Mesodermal cell (in vitro differentiated cells): ENCODE measurements at regions not wholly inside any gene's neighbourhood (a gene's known extent, or its start where the extent isn't known, plus 50 kb on each side); places are given as distances from the start of the nearest gene placed in this dataset.
A peak's percentile ranks its signal among the peaks of the same experiment; 100 is the strongest.

ENCODE experiments used
- H3K27ac ChIP-seq: 2 replicates; pipeline ENCODE4 v1.7.0; 2013; ENCODE audit warnings: mild to moderate bottlenecking, low read depth, low read length, moderate library complexity; ENCODE audit not compliant: severe bottlenecking
- H3K36me3 ChIP-seq: 2 replicates; pipeline ENCODE4 v1.7.1; 2013; ENCODE audit warnings: mild to moderate bottlenecking, low read length, moderate library complexity; ENCODE audit not compliant: control insufficient read depth, insufficient read depth
- H3K4me1 ChIP-seq: one replicate; pipeline ENCODE4 v1.7.1; 2013; ENCODE audit warnings: mild to moderate bottlenecking, low read length; ENCODE audit not compliant: insufficient read depth, control insufficient read depth, poor library complexity, severe bottlenecking
- H3K4me3 ChIP-seq: 2 replicates; pipeline ENCODE4 v1.7.0; 2013; ENCODE audit warnings: low read length, control low read depth, mild to moderate bottlenecking; ENCODE audit not compliant: insufficient read depth, poor library complexity, severe bottlenecking; ENCODE audit errors: extremely low read depth
- H3K9me3 ChIP-seq: 2 replicates; pipeline ENCODE4 v1.7.1; 2013; ENCODE audit warnings: mild to moderate bottlenecking, low read length, moderate library complexity; ENCODE audit not compliant: control insufficient read depth
- WGBS, 2 experiments: methylation state at CpG; one replicate each; pipeline ENCODE4 v1.1.5; 2013; ENCODE audit warnings: missing lambda C conversion rate in 2 of 2; ENCODE audit not compliant: insufficient coverage in 2 of 2; 5-methylcytosine and 5-hydroxymethylcytosine counted together

GRCh38 chr5:122697191-122697590 is 77.7 kb upstream of the SNX2 start:
- Histone ChIP-seq H3K27ac (no peak overlapping the region), H3K9me3 (no peaks in the 10 kb centered on the region), H3K36me3 (no peaks in the 10 kb centered on the region), H3K4me3 (no peak overlapping the region), H3K4me1 (no peaks in the 10 kb centered on the region)
- no CpG with 5 or more reads among the region's 2 CpGs for WGBS, 2 experiments

DNA sequence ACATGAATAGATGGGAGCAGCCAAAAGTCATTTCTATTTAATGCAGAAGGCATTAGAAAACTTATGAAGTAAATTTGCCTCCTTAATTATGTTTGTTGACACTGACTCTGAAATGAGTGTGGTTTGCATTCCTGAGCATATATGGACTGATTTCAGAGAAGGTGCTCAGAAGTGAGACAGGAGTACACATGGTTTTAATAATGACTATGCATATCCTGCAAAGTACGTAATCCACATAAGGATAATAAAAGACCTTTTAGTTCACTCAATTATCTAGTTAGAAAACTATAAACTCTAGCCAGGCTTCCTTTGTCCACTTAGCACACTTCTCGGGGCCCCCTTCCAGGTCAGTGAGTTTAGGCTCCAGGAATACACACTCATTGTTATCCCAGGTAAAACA is 75.7 kb upstream of the SNX2 start:
- H3K36me3 ChIP-seq, result no peaks in the 10 kb centered on the region
- H3K4me3 ChIP-seq, result no peak overlapping the region
- no peak overlapping the region for H3K27ac ChIP-seq
- 80 to 100% methylated on average over 1 to 2 of the region's 2 CpGs for WGBS, 2 experiments
- H3K9me3 ChIP-seq, result no peaks in the 10 kb centered on the region
- no peaks in the 10 kb centered on the region for H3K4me1 ChIP-seq

- Histone ChIP-seq H3K36me3 (no peaks in the 10 kb centered on the region), H3K4me1 (peaks cover 15% of the 10 kb centered on the region), H3K9me3 (no peaks in the 10 kb centered on the region), H3K27ac (no peak overlapping the region), H3K4me3 (no peak overlapping the region)
- WGBS, 2 experiments, result 85 to 100% methylated on average over 2 to 3 of the region's 8 CpGs
These were observed 73.0 kb upstream of the SNX2 start for GRCh38 chr5:122701640-122702523.

DNA sequence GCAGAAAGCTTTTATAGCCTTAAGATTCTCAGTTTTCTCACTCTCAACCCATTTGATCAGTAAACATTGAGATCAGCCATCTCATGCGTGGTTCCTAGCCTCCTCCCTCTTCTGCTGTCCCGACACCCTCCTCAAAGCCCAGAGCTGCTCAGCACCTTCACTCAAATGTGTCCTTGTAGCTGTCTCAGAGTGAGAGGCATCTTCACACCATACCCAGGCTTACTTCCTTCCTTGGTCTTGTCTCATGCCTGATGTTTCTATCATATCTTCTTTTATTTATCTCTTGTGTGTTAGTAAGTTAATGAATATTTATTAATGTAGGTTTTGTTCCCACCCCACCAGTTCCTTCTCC is 72.4 kb upstream of the SNX2 start:
- Histone ChIP-seq H3K4me1 (peaks cover 15% of the 10 kb centered on the region), H3K27ac (no peak overlapping the region), H3K9me3 (no peaks in the 10 kb centered on the region), H3K4me3 (no peak overlapping the region), H3K36me3 (no peaks in the 10 kb centered on the region)
- WGBS, 2 experiments, result 87 to 100% methylated on average over 1 to 2 of the region's 2 CpGs

- Histone ChIP-seq H3K27ac (no peak overlapping the region), H3K9me3 (no peaks in the 10 kb centered on the region), H3K4me3 (no peak overlapping the region), H3K36me3 (no peaks in the 10 kb centered on the region), H3K4me1 (peaks cover 15% of the 10 kb centered on the region)
- WGBS, 2 experiments, result 85 to 96% methylated on average over 4 of the region's 4 CpGs
These were observed 71.7 kb upstream of the SNX2 start for GRCh38 chr5:122703203-122703602.

DNA sequence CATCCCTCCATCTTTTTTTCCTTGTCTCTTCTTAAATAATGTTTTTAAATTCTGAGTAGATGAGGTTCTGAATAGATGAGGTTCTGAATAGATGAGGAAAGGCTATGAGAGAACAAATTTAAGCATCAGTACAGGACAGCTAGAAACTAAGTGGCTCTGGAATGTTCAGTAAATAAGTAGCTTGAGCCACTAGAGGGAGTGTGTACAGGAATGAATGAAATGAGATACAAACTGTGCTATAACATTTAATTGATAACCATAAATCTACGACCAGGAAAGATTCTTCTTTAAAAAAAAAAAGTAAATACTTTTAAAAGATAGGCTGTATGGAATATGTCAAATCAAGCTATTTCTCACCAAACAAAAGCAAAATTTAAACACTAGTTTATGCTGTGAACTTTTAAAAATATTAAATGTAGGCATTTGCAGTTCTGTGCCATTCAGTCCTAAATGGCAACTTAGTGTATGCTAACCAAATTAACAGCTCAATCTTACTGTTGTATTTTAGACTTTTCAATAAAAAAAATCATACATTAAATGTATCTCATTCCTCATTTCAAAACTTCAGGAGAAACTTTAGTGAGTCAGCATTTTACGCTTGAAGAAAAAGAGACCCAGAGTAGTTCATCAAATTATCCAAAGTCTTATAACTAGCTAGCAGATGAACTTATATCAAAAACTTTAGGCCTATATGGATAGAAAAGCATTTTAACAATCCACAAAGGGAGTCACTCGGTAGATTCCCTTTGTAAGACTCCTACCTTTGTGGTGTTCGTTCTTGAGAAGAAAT is 70.4 kb upstream of the SNX2 start:
- Histone ChIP-seq H3K9me3 (no peaks in the 10 kb centered on the region), H3K27ac (no peak overlapping the region), H3K4me1 (peaks cover 15% of the 10 kb centered on the region), H3K36me3 (no peaks in the 10 kb centered on the region), H3K4me3 (no peak overlapping the region)
- 100% methylated on average over 2 to 3 of the region's 4 CpGs for WGBS, 2 experiments

- no CpG with 5 or more reads among the region's 1 CpG for WGBS, 2 experiments
- Histone ChIP-seq H3K36me3 (no peaks in the 10 kb centered on the region), H3K4me3 (no peak overlapping the region), H3K4me1 (peaks cover 15% of the 10 kb centered on the region), H3K9me3 (no peaks in the 10 kb centered on the region), H3K27ac (peak overlapping the region; percentile 68)
These were observed 69.0 kb upstream of the SNX2 start for GRCh38 chr5:122705851-122706250.

DNA sequence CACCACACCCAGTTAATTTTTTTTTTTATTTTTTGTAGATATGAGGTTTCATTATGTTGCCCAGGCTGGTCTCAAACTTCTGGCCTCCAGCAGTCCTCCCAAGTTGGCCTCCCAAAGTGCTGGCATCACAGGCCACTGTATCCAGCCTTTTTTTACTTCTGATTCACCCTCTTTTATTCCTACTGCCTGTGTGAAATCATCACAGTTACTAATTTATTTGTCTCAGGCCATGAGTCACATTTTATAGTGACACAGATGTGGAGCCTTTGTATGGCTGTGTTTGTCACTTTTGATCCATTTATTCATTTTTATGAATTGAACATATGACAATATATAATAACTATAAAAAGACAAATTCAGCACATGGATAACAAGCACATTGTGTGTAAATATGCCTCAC is 67.1 kb upstream of the SNX2 start:
- H3K9me3 ChIP-seq, result no peaks in the 10 kb centered on the region
- H3K36me3 ChIP-seq, result no peaks in the 10 kb centered on the region
- H3K4me1 ChIP-seq, result peaks cover 15% of the 10 kb centered on the region
- no peak overlapping the region for H3K4me3 ChIP-seq
- no peak overlapping the region for H3K27ac ChIP-seq

DNA sequence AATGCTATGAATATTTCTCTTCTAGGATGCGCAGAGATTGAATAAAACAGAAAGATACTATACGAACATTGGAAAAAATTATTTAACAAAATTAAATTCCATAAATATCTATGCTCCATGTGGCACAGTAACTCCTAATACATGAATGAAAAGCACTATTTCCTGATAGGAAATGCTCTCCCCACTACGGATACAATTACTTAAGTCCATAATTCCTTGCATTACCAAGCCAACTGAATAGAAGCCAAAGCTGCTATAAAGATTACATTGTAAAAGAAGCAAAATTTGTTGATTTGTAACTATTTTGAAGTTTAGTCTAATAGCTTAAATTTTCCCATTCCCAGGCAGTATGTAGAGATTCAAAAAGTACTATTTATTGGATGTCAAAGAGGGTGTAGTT is 61.8 kb upstream of the SNX2 start:
- peaks cover 4% of the 10 kb centered on the region for H3K4me1 ChIP-seq
- no peak overlapping the region for H3K27ac ChIP-seq
- H3K9me3 ChIP-seq, result no peaks in the 10 kb centered on the region
- H3K36me3 ChIP-seq, result no peaks in the 10 kb centered on the region
- 67% methylated on average over 1 of the region's 3 CpGs; no CpG with 5 or more reads in 1 of the 2 experiments for WGBS, 2 experiments
- H3K4me3 ChIP-seq, result no peak overlapping the region

GRCh38 chr5:122715095-122715494 is 59.8 kb upstream of the SNX2 start:
- no peak overlapping the region for H3K4me3 ChIP-seq
- WGBS, 2 experiments, result 45 to 56% methylated on average over 1 of the region's 1 CpG
- no peaks in the 10 kb centered on the region for H3K9me3 ChIP-seq
- H3K27ac ChIP-seq, result no peak overlapping the region
- H3K36me3 ChIP-seq, result no peaks in the 10 kb centered on the region
- H3K4me1 ChIP-seq, result peaks cover 4% of the 10 kb centered on the region

DNA sequence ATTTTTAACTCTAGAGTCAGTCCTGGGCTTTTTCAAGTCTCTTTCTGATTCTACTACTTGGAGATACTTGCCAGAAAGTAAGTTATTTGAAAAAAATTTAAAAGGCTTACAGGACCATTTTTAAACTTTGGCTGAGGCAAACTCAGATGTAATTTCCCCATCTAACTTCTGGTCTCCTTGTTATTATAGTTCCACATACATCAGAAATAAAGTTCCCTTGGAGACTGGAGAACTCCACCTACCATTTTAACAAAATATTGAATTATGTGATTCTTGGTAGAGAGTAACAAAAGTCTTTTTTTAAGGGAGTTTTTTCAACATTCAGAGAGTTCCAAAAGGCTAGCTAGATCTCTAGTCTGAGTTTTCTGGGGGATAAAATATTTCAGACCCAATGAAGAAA is 56.3 kb upstream of the SNX2 start:
- Histone ChIP-seq H3K4me3 (no peak overlapping the region), H3K36me3 (no peaks in the 10 kb centered on the region), H3K9me3 (no peaks in the 10 kb centered on the region), H3K4me1 (peaks cover 4% of the 10 kb centered on the region), H3K27ac (no peak overlapping the region)
